Vagina (tissue), 2 donors: ENCODE measurements at regions not wholly inside any gene's neighbourhood (a gene's known extent, or its start where the extent isn't known, plus 50 kb on each side); places are given as distances from the start of the nearest gene placed in this dataset.

Experiments
- POLR2AphosphoS5 ChIP-seq, 2 donors: sonication (generic); formaldehyde crosslinking; IDR thresholded peaks; one replicate each; pipeline ENCODE4 v1.9.0; 2017; ENCODE audit warnings: antibody characterized with exemption in 2 of 2, mild to moderate bottlenecking in 2 of 2, low read depth in 1 of 2; ENCODE audit not compliant: insufficient read depth in 1 of 2
- TF ChIP-seq, protein P1 (sequence below), 3 experiments: fragments of 450-650 bp in 2 of 3; fragments of 200-600 bp in 1 of 3; sonication (generic) in 1 of 3; IDR thresholded peaks; one replicate each; pipeline ENCODE4 v1.5.1; 2017 to 2019; ENCODE audit warnings: antibody characterized with exemption in 3 of 3, mild to moderate bottlenecking in 2 of 3, moderate library complexity in 2 of 3

DNA sequence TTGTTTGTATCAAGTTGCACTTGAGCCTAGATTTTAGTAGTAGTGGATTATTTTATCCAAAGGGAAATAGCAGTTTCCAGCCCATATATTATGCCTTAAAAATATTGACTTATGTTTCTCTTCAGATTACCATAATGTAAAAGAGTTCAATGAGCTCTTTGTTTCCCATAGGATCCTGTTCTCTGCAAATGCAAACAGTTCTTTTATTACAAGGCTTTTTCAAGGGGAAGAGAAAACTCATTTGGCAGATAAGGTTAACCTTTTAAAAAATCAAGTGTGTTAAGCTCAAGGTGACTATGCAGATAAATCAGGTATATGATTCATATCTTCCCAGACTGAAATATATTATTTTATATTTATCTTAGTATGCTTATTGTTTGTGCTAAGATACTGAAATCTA is 961.2 kb upstream of the SPRY2 start:
- TF ChIP-seq, protein P1, sequence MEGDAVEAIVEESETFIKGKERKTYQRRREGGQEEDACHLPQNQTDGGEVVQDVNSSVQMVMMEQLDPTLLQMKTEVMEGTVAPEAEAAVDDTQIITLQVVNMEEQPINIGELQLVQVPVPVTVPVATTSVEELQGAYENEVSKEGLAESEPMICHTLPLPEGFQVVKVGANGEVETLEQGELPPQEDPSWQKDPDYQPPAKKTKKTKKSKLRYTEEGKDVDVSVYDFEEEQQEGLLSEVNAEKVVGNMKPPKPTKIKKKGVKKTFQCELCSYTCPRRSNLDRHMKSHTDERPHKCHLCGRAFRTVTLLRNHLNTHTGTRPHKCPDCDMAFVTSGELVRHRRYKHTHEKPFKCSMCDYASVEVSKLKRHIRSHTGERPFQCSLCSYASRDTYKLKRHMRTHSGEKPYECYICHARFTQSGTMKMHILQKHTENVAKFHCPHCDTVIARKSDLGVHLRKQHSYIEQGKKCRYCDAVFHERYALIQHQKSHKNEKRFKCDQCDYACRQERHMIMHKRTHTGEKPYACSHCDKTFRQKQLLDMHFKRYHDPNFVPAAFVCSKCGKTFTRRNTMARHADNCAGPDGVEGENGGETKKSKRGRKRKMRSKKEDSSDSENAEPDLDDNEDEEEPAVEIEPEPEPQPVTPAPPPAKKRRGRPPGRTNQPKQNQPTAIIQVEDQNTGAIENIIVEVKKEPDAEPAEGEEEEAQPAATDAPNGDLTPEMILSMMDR (IDR thresholded peaks at IDR 0.05): no peak
- TF ChIP-seq POLR2AphosphoS5 (IDR thresholded peaks at IDR 0.05; ENCODE audit: insufficient read depth in 1 of 2, low read depth in 1 of 2): no peak
